Stimulated activated naive CD4-positive, alpha-beta T cell treated with Interleukin-2 at 50 U/mL for 16 hours (primary cell): ENCODE measurements at regions not wholly inside any gene's neighbourhood (a gene's known extent, or its start where the extent isn't known, plus 50 kb on each side); places are given as distances from the start of the nearest gene placed in this dataset.

Experiments used
- DNase-seq: peaks from one replicate; lab custom pipeline; 2025; lab: John Stamatoyannopoulos, UW

GRCh38 chr3:13136426-13136825, 63.2 kb upstream of the IQSEC1 start:
- DNase-seq = no peak

- no peak for DNase-seq
Observed at GRCh38 chr3:13135811-13136321, 62.6 kb upstream of the IQSEC1 start.

- no peak for DNase-seq
Observed at GRCh38 chr3:13135251-13135810, 62.1 kb upstream of the IQSEC1 start.

GRCh38 chr3:13134879-13135206, 61.6 kb upstream of the IQSEC1 start:
- DNase-seq = no peak

GRCh38 chr3:13134166-13134878, 61.1 kb upstream of the IQSEC1 start:
- no peak for DNase-seq

- no peak for DNase-seq
Observed at GRCh38 chr3:13133471-13133981, 60.3 kb upstream of the IQSEC1 start.

GRCh38 chr3:13132731-13133410, 59.6 kb upstream of the IQSEC1 start:
- DNase-seq = no peak

GRCh38 chr3:13132281-13132680, 59.1 kb upstream of the IQSEC1 start:
- DNase-seq = no peak

GRCh38 chr3:13130464-13131193, 57.4 kb upstream of the IQSEC1 start:
- DNase-seq = no peak

- no peak for DNase-seq
Observed at GRCh38 chr3:13125092-13126015, 52.1 kb upstream of the IQSEC1 start.

GRCh38 chr3:13124631-13125030, 51.4 kb upstream of the IQSEC1 start:
- DNase-seq = no peak

GRCh38 chr3:13123765-13124164, 50.5 kb upstream of the IQSEC1 start:
- no peak for DNase-seq

- no peak for DNase-seq
Observed at GRCh38 chr3:13123013-13123654, 49.9 kb upstream of the IQSEC1 start.
